ENCODE measurements at regions not wholly inside any gene's neighbourhood (a gene's known extent, or its start where the extent isn't known, plus 50 kb on each side); places are given as distances from the start of the nearest gene placed in this dataset.

DNA sequence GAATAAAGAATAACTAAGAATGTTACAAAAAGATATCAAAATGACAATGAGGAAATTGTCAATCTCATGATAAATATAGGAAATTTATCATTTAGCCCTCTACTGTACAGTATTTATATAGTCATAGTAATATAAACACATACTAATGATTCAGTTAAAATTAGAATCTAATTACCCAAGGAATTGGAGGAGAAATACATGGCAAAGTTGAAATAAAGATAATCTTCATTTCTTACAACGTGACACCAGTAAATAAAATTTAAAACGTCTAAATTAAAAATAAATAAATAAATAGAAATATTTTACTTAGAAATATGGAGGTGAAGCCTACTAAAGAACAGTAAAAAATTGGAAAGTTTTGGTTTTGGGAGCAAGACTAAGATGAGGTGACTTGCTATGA, 2163.1 kb upstream of the PCDH20 start (continued):
- TF ChIP-seq, protein P1, sequence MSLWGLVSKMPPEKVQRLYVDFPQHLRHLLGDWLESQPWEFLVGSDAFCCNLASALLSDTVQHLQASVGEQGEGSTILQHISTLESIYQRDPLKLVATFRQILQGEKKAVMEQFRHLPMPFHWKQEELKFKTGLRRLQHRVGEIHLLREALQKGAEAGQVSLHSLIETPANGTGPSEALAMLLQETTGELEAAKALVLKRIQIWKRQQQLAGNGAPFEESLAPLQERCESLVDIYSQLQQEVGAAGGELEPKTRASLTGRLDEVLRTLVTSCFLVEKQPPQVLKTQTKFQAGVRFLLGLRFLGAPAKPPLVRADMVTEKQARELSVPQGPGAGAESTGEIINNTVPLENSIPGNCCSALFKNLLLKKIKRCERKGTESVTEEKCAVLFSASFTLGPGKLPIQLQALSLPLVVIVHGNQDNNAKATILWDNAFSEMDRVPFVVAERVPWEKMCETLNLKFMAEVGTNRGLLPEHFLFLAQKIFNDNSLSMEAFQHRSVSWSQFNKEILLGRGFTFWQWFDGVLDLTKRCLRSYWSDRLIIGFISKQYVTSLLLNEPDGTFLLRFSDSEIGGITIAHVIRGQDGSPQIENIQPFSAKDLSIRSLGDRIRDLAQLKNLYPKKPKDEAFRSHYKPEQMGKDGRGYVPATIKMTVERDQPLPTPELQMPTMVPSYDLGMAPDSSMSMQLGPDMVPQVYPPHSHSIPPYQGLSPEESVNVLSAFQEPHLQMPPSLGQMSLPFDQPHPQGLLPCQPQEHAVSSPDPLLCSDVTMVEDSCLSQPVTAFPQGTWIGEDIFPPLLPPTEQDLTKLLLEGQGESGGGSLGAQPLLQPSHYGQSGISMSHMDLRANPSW (CRISPR knock-in tag; conservative IDR thresholded peaks at IDR 0.05; ENCODE audit: low read depth) = no peak

DNA sequence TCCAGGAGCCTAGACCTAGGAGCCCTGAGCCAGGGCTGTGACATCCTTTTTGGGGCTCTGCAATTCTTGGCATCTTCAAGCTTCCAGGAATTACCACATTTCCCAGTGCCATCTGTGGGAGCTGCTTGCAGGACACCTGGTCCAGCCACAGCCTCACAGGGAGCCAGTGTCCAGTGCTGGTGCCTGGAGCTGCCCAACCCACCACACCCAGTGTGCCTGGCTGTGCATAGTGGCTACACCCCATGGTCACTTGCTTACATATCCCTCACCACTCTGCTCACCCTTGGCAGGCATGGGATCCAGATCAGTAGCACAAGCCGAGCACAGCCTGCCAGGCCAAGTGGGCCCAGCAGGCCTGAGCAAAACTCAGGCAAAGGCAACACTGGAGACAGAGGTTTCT, 2151.4 kb upstream of the PCDH20 start:
- H3K27ac Mint-ChIP-seq = no peak overlapping the region
- DNase-seq (ENCODE audit: low spot score) (no peak), ATAC-seq (no peak)
- CTCF ChIA-PET = no interaction called here
- no peaks in the 10 kb centered on the region for H3K9me3 Mint-ChIP-seq
- POLR2A ChIA-PET = no interaction called here
- H3K36me3 Mint-ChIP-seq = no peaks in the 10 kb centered on the region
- H3K4me1 Mint-ChIP-seq = no peaks in the 10 kb centered on the region
- H3K27me3 Mint-ChIP-seq (ENCODE audit: low read depth) = no peaks in the 10 kb centered on the region
- no peak overlapping the region for H3K4me3 Mint-ChIP-seq
- TF ChIP-seq, protein P2, sequence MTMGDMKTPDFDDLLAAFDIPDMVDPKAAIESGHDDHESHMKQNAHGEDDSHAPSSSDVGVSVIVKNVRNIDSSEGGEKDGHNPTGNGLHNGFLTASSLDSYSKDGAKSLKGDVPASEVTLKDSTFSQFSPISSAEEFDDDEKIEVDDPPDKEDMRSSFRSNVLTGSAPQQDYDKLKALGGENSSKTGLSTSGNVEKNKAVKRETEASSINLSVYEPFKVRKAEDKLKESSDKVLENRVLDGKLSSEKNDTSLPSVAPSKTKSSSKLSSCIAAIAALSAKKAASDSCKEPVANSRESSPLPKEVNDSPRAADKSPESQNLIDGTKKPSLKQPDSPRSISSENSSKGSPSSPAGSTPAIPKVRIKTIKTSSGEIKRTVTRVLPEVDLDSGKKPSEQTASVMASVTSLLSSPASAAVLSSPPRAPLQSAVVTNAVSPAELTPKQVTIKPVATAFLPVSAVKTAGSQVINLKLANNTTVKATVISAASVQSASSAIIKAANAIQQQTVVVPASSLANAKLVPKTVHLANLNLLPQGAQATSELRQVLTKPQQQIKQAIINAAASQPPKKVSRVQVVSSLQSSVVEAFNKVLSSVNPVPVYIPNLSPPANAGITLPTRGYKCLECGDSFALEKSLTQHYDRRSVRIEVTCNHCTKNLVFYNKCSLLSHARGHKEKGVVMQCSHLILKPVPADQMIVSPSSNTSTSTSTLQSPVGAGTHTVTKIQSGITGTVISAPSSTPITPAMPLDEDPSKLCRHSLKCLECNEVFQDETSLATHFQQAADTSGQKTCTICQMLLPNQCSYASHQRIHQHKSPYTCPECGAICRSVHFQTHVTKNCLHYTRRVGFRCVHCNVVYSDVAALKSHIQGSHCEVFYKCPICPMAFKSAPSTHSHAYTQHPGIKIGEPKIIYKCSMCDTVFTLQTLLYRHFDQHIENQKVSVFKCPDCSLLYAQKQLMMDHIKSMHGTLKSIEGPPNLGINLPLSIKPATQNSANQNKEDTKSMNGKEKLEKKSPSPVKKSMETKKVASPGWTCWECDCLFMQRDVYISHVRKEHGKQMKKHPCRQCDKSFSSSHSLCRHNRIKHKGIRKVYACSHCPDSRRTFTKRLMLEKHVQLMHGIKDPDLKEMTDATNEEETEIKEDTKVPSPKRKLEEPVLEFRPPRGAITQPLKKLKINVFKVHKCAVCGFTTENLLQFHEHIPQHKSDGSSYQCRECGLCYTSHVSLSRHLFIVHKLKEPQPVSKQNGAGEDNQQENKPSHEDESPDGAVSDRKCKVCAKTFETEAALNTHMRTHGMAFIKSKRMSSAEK (CRISPR knock-in tag; IDR thresholded peaks at IDR 0.05; ENCODE audit: borderline replicate concordance) = no peak
- no peak for TF ChIP-seq NR2C2 (CRISPR knock-in tag; IDR thresholded peaks at IDR 0.05)
- TF ChIP-seq, protein P3, sequence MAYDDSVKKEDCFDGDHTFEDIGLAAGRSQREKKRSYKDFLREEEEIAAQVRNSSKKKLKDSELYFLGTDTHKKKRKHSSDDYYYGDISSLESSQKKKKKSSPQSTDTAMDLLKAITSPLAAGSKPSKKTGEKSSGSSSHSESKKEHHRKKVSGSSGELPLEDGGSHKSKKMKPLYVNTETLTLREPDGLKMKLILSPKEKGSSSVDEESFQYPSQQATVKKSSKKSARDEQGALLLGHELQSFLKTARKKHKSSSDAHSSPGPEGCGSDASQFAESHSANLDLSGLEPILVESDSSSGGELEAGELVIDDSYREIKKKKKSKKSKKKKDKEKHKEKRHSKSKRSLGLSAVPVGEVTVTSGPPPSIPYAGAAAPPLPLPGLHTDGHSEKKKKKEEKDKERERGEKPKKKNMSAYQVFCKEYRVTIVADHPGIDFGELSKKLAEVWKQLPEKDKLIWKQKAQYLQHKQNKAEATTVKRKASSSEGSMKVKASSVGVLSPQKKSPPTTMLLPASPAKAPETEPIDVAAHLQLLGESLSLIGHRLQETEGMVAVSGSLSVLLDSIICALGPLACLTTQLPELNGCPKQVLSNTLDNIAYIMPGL (CRISPR knock-in tag; IDR thresholded peaks at IDR 0.05) = no peak
- TF ChIP-seq MYBL2 (CRISPR knock-in tag; IDR thresholded peaks at IDR 0.05) = no peak
- no peak for TF ChIP-seq MXD4 (CRISPR knock-in tag; IDR thresholded peaks at IDR 0.05; ENCODE audit: borderline replicate concordance)
- no peak for TF ChIP-seq JAZF1 (CRISPR knock-in tag; IDR thresholded peaks at IDR 0.05)
- TF ChIP-seq NR1H2 (CRISPR knock-in tag; IDR thresholded peaks at IDR 0.05) = no peak
- TF ChIP-seq, protein P4, sequence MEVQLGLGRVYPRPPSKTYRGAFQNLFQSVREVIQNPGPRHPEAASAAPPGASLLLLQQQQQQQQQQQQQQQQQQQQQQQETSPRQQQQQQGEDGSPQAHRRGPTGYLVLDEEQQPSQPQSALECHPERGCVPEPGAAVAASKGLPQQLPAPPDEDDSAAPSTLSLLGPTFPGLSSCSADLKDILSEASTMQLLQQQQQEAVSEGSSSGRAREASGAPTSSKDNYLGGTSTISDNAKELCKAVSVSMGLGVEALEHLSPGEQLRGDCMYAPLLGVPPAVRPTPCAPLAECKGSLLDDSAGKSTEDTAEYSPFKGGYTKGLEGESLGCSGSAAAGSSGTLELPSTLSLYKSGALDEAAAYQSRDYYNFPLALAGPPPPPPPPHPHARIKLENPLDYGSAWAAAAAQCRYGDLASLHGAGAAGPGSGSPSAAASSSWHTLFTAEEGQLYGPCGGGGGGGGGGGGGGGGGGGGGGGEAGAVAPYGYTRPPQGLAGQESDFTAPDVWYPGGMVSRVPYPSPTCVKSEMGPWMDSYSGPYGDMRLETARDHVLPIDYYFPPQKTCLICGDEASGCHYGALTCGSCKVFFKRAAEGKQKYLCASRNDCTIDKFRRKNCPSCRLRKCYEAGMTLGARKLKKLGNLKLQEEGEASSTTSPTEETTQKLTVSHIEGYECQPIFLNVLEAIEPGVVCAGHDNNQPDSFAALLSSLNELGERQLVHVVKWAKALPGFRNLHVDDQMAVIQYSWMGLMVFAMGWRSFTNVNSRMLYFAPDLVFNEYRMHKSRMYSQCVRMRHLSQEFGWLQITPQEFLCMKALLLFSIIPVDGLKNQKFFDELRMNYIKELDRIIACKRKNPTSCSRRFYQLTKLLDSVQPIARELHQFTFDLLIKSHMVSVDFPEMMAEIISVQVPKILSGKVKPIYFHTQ (CRISPR knock-in tag; IDR thresholded peaks at IDR 0.05) = no peak
- TF ChIP-seq CREM (CRISPR knock-in tag; IDR thresholded peaks at IDR 0.05) = no peak
- TF ChIP-seq SOX15 (CRISPR knock-in tag; IDR thresholded peaks at IDR 0.05) = no peak
- TF ChIP-seq FOXJ3 (CRISPR knock-in tag; IDR thresholded peaks at IDR 0.05; ENCODE audit: borderline replicate concordance) = no peak
- no peak for TF ChIP-seq NFE2L1 (CRISPR knock-in tag; IDR thresholded peaks at IDR 0.05)
- TF ChIP-seq, protein P5, sequence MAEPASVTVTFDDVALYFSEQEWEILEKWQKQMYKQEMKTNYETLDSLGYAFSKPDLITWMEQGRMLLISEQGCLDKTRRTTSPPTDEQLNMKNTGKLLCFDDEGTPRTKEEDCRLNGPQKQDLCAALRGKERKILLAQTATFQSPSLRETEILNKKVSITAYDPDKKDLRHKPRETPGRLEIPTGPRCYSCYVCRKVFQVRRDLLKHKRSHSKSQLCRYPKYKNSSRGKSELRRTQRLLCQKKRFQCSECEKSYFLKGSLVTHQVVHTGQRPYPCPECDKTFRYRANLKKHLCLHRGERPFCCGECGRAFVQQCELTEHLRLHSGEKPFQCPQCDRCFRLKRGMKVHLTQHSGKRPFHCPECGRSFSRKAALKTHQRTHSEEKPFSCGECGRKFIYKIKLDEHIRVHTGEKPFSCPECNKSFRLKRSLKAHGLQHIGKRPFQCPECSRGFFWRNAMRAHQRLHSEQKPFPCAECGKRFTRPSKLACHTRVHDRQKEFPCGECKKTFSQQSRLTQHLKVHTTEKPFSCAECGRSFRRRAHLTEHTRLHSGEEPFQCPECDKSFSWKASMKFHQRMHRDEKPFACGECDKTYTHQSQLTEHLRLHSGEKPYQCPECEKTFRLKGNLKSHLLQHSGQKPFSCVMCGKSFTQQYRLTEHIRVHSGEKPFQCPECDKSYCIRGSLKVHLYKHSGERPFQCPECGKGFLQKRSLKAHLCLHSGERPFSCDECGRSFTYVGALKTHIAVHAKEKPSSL (CRISPR knock-in tag; conservative IDR thresholded peaks at IDR 0.05) = no peak
- TF ChIP-seq, protein P6, sequence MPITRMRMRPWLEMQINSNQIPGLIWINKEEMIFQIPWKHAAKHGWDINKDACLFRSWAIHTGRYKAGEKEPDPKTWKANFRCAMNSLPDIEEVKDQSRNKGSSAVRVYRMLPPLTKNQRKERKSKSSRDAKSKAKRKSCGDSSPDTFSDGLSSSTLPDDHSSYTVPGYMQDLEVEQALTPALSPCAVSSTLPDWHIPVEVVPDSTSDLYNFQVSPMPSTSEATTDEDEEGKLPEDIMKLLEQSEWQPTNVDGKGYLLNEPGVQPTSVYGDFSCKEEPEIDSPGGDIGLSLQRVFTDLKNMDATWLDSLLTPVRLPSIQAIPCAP (CRISPR knock-in tag; IDR thresholded peaks at IDR 0.05) = no peak
- TF ChIP-seq, protein P7, sequence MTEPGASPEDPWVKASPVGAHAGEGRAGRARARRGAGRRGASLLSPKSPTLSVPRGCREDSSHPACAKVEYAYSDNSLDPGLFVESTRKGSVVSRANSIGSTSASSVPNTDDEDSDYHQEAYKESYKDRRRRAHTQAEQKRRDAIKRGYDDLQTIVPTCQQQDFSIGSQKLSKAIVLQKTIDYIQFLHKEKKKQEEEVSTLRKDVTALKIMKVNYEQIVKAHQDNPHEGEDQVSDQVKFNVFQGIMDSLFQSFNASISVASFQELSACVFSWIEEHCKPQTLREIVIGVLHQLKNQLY (CRISPR knock-in tag; IDR thresholded peaks at IDR 0.05) = no peak
- TF ChIP-seq, protein P8, sequence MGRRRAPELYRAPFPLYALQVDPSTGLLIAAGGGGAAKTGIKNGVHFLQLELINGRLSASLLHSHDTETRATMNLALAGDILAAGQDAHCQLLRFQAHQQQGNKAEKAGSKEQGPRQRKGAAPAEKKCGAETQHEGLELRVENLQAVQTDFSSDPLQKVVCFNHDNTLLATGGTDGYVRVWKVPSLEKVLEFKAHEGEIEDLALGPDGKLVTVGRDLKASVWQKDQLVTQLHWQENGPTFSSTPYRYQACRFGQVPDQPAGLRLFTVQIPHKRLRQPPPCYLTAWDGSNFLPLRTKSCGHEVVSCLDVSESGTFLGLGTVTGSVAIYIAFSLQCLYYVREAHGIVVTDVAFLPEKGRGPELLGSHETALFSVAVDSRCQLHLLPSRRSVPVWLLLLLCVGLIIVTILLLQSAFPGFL (CRISPR knock-in tag; IDR thresholded peaks at IDR 0.05; ENCODE audit: borderline replicate concordance) = no peak
- TF ChIP-seq ESRRA (CRISPR knock-in tag; IDR thresholded peaks at IDR 0.05; ENCODE audit: borderline replicate concordance) = no peak
- TF ChIP-seq, protein P9, sequence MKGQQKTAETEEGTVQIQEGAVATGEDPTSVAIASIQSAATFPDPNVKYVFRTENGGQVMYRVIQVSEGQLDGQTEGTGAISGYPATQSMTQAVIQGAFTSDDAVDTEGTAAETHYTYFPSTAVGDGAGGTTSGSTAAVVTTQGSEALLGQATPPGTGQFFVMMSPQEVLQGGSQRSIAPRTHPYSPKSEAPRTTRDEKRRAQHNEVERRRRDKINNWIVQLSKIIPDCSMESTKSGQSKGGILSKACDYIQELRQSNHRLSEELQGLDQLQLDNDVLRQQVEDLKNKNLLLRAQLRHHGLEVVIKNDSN (CRISPR knock-in tag; IDR thresholded peaks at IDR 0.05) = no peak
